ENCODE measurements at regions not wholly inside any gene's neighbourhood (a gene's known extent, or its start where the extent isn't known, plus 50 kb on each side); places are given as distances from the start of the nearest gene placed in this dataset.
"Not testable (repeated sequence)": the region's sequence is repeated elsewhere in the genome, so short reads cannot be mapped to it uniquely, and the experiment has no call there.

- DNase-seq = no peak
These were observed 176.0 kb downstream of the MSX2 start for GRCh38 chr5:174900240-174900865.

GRCh38 chr5:174897281-174897950 lies 173.0 kb downstream of the MSX2 start:
- DNase-seq = no peak

- DNase-seq = no peak
These were observed 171.0 kb downstream of the MSX2 start for GRCh38 chr5:174895360-174895759.

DNA sequence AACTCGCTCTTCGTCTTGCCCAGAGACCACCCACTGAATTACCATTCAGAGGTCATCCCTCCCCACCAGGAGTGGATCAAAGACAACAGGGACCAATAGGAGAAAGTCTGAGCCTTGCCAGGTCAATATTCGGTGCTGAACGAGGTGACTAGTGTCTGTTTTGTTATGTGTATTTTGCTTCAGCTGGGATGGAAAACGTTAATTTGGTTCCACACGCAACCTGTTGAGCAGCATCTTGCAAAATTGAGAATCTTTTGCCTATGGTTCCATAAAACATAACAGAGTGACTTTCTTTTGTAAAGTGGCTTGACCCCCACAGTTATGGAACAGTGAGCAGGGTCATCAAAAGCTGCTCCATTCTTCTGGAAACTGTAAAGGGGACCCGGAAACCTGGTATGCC lies 168.4 kb downstream of the MSX2 start:
- no peak for DNase-seq

DNA sequence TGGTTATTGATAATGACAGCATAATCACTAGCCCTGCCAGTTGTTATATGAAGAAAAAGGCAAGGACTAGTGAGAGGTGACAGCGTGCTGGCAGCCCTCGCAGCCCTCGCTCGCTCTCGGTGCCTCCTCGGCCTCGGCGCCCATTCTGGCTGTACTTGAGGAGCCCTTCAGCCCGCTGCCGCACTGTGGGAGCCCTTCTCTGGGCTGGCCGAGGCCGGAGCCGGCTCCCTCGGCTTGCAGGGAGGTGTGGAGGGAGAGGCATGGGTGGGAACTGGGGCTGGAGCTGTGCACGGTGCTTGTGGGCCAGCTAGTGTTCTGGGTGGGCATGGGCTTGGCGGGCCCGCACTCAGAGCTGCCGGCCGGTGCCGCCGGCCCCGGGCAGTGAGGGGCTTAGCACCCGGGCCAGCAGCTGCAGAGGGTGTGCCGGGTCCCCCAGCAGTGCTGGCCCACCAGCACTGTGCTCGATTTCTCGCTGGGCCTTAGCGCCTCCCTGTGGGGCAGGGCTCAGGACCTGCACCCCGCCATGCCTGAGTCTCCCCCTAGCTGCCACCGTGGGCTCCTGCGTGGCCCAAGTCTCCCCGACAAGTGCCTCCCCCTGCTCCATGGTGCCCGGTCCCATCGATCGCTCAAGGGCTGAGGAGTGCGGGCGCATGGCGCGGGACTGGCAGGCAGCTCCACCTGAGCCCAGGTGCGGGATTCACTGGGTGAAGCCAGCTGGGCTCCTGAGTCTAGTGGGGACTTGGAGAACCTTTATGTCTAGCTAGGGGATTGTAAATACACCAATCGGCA lies 156.2 kb downstream of the MSX2 start:
- DNase-seq = not testable (repeated sequence)

GRCh38 chr5:174877987-174878386 lies 153.6 kb downstream of the MSX2 start:
- no peak for DNase-seq

- no peak for DNase-seq
These were observed 147.9 kb downstream of the MSX2 start for GRCh38 chr5:174872271-174872670.

GRCh38 chr5:174852143-174852542 lies 127.8 kb downstream of the MSX2 start:
- no peak for DNase-seq

DNA sequence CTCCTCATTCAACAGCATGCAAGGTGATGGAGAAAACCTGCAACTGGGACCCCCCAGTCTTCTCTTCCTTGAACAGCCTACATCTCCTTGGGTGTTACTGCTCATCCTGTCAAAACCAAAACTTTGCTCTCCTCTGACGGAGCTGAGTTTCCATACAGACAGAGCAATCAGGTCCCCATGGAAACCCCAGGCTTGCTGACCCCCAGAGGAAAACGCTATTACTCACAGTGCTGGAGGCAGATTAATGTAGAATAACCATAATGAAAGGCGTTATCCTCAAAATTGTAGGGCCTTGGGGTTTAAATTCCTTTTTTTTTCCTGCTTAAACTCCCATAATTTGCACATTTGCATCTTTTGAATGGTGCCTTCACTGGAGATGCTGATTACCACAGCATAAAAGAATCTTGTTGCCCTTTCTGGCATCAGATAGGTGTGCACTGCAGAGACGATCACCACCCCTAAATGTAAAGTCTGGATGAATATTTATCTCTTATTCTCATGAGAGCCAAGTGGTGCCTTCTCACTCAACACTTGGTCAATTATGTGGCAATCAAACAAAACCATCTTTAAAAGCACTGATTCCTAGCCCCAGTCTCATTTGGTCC lies 126.3 kb downstream of the MSX2 start:
- no peak for DNase-seq

GRCh38 chr5:174849426-174849825 lies 125.0 kb downstream of the MSX2 start:
- no peak for DNase-seq

DNA sequence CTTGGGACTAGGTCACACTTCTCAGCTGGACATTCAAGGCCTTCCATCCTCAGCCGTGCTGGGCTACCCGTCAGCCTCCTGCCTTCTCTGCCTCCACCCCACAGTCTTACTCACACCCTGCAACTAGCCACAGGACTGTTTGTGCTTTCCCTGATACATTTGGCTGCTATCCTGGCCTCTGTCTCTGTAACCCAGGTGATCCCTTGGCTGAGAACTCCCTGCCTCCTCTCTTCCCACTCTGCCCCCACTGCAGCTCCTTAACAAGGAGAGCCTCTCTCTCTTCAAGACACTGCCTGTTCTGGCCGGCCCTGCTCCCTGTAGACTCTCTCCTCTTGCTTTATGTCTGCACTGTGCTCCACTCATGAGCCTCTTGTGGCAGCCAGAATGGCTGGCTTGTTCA lies 120.6 kb downstream of the MSX2 start:
- no peak for DNase-seq

GRCh38 chr5:174843263-174844250 lies 119.2 kb downstream of the MSX2 start:
- DNase-seq = no peak

GRCh38 chr5:174840435-174840834 lies 116.1 kb downstream of the MSX2 start:
- no peak for DNase-seq

- no peak for DNase-seq
These were observed 114.8 kb downstream of the MSX2 start for GRCh38 chr5:174839196-174839595.

GRCh38 chr5:174837919-174838902 lies 113.8 kb downstream of the MSX2 start:
- no peak for DNase-seq

DNA sequence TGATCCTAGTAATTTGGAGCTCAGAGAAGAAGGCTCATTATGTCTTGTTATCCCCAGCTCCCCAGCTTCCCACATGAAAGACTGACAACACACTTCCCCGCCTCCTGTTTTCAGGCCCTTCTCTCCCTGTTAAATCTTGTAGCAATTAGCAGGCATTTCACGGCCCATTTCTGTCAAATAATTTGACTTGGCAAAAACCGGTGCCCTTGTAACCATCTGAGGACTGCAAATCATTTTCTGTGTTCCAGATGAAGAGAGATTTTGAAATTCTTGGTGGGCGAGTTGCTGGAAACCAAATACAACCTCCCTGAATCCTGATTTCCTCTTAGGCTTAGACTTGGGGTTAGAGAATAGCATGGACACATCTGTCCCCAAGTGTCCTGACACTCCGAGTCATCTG lies 109.7 kb downstream of the MSX2 start:
- no peak for DNase-seq

- DNase-seq = no peak
These were observed 108.4 kb downstream of the MSX2 start for GRCh38 chr5:174832811-174833210.

GRCh38 chr5:174832025-174832424 lies 107.6 kb downstream of the MSX2 start:
- no peak for DNase-seq

- no peak for DNase-seq
These were observed 106.8 kb downstream of the MSX2 start for GRCh38 chr5:174831031-174831660.

DNA sequence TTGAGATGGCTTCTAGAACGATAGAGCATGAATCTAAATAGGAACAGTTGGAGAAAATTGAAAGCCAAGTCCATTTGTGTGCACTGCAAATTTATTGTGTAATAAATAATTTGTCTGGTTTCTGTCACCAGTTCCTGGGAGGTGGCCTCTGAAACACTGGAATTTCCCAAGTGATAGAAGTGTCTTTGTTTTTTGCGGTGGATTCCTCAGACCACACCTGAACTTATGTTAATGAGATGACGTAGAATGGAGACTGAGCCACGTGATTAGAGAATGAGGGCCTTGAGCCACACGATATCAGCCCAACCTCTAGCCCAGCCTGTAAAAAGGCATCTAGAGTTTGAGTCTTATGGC lies 105.1 kb downstream of the MSX2 start:
- DNase-seq = no peak
